ENCODE measurements at regions not wholly inside any gene's neighbourhood (a gene's known extent, or its start where the extent isn't known, plus 50 kb on each side); places are given as distances from the start of the nearest gene placed in this dataset.

DNA sequence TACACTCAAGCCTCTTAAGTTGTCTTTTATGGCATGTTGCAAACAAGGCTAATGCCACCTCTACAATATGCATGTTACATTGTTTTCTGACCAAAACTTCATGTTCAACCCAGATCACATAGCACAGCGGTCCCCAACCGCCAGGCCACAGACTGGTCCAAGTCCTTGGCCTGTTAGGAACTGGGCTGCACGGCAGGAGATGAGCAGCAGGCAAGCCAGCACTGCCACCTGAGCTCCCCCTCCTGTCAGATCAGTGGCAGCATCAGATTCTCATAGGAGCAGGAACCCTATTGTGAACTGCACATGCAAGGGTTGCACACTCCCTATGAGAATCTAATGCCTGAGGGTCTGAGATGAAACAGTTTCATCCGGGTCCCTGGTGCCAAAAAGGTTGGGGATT lies 324.8 kb upstream of the CHAC2 start:
- no peak for DNase-seq

DNA sequence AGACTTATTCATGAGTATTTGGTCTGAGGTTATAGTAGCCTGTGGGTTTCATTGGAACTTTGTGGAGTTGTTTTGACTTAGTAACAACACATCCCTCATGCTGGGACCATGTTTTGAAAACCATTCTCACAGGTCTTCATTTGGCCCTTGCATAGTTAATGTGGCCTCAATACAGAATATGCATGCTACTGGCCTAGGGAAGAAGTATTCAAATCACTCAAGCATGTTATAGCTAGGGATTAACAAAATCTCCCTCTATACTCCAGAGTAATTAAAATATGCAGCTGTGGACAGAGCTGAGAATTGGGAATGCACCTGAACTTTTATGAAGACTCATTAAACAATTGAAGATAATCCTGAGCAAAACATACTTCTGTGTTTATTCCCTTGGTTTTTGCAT lies 325.5 kb upstream of the CHAC2 start:
- no peak for DNase-seq

DNA sequence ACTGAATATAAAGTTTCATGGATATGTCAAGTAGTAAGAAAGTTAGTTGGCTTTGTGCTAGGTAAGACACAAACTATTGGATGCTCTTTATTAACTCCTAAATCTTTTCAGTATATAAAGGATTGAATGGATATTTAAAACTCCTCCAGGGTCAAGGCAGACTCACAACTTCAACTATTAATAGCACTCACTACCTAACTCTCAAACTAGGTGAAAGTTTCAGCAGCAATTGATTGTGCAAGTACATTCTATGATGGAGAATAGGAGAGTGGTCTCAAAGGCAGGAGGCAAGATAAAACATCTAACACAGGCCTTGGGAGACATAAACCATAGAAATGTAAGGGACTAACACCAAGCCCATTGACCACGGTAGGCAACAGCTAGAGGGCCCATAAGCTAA lies 328.9 kb upstream of the CHAC2 start:
- DNase-seq, result no peak

DNA sequence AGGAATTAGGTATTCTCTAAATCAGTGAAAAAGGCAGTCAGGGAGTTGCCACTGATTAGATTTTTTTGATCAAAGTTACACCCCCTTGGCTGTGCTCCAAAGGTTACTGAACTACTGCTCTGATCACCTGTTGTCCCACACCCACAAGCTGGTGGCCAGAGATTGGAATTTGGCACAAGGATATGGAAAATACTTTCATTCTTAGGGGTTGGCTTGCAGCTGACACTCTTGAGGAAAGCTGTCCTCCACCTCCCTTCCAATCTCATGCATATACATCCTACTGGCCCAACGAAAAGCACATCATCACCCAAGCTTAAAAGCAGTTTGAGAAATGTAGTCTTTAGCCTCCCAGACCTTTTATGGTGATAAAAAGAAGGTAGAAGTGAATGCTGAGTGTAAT lies 329.5 kb upstream of the CHAC2 start:
- DNase-seq, result no peak

DNA sequence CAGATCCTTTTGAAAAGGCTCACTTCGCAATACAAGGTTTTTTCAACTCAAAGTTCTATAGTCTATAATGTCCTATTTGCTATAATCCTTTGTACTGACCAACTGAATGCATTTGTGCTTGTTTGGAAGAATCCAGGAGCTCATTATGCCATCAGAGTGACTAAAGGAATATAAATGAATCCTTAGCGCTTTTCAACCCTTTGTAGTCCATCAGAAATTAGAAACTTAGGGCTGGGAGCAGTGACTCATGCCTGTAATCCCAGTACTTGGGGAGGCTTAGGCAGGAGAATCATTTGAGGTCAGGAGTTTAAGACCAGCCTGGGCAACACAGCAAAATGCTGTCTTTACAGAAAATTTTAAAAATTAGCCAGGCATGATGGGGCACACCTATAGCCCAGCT lies 330.2 kb upstream of the CHAC2 start:
- no peak for DNase-seq

DNA sequence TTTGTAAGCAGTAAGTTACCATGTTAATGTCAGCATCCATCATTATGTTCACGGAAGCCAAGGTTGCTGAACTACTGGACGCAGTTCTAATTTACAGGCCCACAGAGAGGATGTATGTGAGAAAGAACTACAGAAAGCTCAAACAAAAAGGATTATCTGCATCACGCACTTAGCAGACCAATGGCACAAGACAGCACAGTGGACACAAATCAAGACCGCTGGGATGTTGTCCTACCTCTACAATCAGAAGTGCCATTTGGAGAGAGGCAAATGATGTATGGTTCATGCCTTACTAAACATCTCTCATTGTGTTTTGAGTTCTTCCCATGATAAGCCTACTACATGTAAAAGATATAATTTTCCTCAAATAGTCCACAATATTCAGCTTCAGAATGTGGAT lies 330.7 kb upstream of the CHAC2 start:
- DNase-seq, result no peak

DNA sequence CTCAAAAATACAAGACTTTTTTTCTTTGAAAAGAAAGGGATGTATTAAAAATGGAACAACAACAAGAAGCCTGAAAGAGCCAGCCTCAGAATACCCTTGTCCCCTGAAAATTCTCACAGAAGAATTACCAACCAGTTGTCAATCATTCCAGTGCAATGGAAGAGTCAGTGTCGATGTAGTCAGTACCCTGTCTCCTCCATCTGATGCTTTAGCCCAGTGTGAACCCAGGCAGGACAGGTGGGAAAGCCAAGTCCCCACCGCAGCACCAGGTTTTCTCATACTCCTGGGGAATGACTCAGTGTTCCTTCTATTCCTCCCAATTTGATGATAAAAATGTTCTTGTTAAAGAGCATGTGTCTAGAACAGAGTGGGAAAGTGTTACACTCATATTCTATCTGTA lies 332.0 kb upstream of the CHAC2 start:
- DNase-seq, result no peak

DNA sequence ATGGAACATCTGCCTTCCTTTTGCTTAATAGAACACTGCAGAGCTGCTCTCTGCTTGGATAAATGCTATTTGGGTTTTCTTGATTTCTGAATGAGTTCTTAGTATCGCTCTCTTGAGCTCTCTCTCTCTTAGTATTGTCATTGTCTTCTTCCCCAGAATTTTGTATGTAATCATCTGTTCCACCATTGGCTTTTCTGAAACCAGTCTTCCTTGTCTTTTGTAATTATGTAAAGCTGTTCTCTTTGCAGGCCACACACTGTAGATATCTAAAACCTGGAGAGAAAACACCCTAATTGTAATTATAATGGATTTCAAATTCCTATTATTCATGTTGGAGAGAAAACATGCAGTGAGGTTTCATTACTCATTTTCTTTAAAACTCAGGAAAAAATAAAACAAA lies 333.1 kb upstream of the CHAC2 start:
- DNase-seq, result no peak

DNA sequence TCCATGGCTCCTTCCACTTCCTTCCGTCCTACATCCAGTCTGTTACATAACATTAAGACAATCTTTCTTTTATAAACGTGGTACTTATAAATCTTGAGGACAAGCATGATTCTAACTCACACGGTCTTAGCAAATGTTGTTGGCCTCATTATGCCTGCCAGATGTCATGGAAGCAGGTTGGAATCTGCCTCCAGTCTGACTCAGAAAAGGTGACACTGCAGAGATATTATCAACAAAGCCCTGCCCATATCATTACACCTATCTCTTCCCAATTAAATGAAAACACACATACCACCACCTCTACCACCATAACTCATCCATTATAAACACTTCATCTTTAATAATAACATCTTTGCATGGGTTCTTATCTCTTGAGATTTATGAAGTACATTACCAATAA lies 334.7 kb upstream of the CHAC2 start:
- DNase-seq, result no peak

DNA sequence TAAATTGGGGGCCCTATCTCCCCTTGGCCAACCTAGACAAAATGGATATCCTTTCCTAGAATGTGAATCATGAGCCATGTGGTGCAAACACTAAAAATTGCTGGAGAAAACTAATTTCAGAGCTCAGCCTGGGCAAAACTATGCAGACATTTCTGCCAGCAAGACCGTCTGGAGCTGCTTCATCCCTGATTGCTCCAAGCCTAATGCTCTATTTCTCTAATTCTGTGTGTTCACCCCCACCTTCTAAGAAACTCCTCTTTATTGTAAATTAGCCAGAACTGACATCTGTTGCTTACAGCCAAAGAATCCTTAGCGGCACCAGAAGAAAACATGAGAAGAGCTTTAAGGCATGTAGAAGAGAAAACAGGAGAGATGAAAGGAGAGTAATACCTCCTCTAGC lies 337.7 kb upstream of the CHAC2 start:
- no peak for DNase-seq

DNA sequence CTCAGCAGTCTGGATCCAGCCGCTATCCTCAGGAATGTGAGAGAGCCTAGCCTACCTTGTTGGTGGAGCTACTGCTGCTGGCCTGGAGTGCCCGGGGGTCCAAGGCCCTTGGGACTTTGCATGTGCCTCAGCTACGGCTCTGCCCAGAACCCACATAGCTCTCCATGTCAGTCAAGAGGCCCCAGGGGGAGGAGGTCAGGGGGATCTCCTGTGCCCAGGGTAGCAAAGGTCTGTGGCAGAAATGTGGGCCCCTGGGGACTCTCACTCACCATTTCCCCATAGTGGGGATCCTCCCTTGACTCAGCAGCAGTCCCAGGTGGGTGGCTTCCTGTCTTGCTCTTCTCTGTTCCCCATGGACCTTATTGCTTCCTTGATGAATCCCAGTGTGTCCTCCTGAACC lies 342.7 kb upstream of the CHAC2 start:
- no peak for DNase-seq

DNA sequence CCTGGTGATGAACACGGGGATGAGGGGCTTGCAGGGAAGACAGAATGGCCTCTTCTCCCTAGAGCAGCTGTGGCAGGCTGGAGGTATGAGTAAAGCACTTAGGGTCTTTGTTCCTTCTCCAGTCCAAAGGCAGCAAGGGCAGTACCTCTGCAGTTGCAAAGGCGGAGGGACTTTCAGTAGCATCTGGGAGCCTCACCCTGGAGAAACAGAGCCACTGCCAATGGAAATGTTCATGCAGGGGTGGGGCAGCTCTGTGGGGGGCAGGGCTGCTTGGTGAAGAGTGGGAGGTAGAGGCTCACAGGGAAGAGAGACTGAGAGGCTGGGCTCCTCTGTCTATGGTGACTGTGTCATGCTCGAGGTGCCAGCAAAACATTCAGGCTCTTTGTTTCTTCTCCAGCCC lies 344.1 kb upstream of the CHAC2 start:
- no peak for DNase-seq

DNA sequence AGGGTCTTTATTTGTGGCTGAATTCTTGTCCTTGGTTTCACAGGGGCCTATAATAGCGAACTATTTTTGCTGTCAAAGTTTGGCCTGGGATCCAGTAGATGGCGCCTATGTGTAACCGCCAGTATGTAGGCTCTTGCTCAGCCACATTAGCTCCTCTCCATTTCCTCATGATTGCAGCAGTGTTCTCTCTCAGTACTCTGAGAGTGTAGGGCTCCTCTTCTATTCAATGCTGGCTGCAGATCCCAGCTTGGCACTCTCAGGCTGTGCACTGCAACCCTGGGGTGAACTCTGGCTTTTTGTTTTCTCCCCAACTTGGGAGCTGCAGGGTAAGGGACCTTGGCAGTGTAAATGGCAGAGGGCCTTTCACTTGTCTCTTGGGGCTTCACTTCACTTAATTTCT lies 344.6 kb upstream of the CHAC2 start:
- DNase-seq, result no peak

DNA sequence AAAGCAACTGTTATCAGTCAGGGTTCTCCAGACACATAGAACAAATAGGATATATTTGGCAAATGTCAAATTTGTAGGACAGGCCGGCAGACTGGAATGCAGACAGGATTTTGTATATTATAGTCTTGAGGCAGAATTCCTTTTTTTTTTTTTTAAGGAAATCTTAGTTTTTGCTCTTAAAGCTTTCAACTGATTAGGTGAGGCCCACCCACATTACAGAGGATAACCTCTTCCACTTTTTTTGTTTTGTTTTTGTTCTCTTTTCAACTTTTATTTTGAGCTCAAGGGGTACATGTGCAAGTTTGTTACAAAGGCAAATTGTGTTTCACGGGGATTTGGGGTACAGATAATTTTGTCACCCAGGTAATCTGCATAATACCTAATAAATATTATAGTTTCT lies 350.2 kb upstream of the CHAC2 start:
- no peak for DNase-seq

DNA sequence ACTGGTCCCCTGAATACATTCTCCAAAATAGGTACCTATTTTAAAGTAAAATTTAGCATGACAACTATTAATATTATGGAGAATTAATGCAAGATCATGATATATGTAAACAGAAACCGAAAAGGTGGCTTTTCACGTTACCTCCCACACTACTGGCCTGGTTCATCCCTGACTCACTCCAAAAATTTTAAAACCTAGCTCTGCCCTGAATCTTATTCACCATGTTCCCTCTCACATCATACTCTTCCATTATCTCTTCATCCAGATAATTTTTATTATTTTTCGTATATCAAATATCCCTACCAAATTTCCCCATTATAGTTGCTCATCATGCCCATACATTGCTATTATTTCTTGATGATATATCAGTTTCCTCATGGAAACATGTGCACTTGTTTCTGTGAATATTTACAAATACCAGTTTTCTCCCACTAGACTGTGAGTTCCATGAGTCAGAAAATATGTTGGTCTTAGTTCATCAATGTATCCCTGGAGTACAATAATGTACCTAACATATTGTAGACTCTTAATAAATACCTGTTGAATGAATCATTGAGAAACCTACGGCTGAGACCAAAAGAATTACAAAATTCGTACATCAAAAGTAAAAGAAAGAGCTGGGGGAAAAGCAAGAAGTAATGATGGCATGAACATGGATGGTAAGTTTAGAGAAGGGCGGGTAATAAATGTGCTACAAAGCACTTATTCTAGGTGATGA lies 360.1 kb upstream of the CHAC2 start:
- no peak for DNase-seq

DNA sequence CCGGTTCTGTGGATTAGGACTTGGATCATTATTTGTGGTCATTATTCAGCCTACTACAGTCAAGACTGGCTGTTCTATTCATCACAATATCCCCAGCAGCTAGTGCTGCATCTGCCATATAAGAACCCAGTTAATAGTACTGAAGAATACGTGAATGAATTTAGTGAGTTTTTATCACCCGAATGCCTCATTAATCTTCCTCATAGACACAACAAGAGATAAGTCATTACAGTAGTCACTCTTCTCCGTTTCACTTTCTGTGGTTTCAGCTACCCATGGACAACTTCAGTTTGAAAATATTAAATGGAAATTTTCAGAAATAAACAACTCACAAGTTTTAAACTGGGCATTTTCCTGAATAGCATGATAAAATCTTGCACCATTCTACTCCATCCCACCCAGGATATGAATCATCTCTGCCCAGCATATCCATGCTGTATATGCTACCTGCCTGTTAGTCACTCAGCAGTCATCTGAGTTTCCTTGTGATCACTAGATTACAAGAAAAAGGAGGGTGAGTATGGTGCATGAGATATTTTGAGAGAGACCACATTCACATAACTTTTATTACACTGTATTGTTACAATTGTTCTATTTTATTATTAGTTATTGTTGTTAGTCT lies 363.7 kb upstream of the CHAC2 start:
- DNase-seq, result no peak

DNA sequence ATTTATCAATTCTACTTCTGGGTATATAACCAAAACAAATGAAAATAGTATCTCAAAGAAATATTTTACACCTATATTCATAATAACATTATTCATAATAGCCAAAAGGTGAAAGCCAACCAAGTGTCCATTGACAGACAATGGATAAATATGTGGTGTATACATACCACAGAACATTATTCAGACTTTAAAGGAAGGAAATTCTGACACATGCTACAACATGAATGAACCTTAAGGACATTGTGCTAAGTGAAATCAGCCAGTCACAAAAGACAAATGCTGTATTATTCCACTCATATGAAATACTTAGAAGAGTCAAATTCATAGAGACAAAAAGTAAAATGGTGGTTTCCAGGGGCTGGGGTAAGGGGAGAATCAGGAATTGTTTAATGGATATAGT lies 370.5 kb upstream of the CHAC2 start:
- no peak for DNase-seq

DNA sequence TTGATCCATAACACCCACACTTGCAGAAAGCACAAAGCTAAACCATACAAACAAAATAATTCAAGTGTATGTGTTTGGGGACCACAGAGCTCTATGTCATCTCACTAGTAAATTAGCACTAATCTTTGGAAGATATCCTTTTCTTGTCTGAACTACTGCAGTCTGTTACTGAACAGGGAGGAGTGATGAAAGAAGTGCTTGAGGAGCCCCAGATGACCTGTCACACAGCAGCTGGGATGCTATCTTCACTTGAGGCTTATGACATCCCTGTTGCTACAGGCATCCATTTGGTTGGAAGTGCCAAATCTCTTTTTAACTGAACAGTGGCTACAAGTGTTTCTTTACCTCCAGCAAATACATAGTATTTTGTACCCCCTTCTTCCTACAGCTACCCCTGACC lies 386.3 kb upstream of the CHAC2 start:
- DNase-seq, result no peak

DNA sequence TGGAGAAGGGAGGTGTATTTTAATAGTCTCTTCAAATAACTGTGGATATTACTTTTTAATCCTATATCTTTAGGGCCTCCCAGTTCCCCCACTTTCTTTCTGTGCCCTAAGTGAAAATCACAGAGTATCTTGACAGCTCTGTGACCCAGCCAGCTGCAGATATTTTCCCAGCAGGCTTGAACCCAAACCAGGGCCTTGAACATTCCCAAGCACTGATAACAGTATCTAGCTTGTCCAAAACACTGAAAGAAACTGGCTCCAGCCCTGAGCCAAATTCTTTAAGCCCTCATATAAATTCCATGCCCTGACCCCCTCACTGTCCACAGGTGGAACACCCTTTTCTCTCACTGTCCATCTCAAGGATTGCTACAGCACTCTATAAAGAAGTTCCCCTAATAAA lies 388.1 kb upstream of the CHAC2 start:
- no peak for DNase-seq

DNA sequence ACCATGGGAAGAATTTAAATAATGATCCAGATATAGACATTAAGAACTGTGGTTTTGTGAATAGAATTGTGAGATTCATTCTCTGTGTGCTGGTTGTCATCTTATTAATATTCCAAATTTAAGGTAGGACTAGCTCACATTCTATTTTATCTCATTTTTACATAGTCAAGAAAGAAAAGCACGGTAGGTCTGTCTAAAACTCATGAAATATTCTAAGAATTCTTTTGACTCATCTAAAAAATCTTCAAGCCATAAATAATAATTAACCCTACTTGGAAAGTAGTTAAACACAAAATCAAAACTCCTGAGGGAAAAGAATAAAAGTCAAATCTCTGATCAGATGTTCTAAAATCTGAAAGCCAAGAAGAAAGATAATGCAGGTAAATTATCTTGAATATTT lies 388.8 kb upstream of the CHAC2 start:
- no peak for DNase-seq

DNA sequence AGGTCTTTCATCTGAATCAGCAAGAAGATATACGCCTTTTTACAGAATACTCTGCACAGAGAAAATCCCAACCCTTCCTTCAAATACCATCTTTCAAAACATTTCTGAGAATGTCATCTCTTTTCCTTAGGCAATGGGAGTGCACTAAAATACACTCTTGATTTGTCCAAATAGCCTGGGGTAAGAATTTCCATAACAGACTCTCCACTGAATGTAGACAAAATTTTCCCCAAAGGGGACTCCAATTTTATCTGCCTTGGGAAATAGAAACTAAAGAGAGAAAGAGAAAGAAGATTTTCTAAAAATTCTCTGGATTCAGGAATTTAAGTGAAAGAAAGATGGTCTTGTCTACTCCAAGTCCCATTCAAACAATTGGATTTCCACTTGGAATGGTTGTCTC lies 394.5 kb upstream of the CHAC2 start:
- DNase-seq, result no peak

DNA sequence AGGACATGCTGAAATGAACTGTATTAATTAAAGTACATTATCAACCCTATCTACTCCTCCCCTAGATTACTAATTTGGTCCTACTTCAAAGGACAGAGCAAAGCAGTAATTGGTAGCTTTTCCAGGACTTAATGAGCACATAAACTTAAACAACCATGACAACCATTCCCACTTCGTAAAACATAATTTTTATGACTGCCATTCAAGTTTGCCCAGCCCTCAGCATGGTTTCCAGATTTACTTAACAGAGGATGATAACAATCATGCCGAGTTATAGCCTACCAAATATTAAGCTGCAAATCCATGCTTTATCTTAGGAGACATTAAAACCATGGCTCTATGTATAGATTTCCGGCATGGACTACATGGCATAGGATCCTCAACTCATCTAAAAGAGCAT lies 401.1 kb upstream of the CHAC2 start:
- no peak for DNase-seq

DNA sequence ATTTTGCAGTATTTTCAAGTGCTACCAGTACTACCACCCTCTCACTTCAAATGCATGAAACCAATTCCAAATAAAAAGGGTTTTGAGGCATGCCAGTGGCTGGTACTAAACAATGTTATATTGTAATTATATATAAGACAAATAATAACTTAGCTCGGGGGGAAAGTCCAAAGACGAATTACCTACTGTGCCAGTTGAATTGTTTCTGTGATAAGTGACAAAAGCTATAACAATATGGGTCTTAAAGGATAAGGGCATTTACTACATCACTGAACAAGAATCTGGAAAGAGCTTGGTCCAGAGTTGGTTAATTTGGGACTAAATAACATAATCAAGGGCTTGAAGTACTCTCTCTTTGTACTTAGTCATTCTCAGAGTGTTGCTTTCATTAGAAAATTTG lies 404.7 kb upstream of the CHAC2 start:
- DNase-seq, result no peak

DNA sequence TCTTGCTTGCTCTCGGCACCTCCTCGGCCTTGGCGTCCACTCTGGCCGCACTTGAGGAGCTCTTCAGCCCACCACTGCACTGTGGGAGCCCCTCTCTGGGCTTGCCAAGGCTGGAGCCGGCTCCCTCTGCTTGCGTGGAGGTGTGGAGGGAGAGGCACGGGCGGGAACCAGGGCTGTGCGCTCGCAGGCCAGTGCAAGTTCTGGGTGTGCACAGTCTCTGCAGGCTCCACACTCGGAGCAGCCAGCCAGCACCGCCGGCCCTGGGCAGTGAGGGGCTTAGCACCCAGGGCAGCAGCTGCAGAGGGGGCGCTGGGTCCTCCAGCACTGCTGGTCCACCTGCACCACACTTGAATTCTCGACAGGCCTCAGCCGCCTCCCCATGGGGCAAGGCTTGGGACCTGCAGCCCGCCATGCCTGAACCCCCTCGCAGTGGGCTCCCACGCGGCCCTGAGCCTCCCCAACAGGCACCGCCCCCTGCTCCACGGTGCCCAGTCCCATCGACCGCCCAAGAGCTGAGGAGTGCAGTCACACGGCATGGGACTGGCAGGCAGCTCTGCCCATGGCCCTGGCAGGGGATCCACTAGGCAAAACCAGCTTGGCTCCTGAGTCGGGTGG lies 411.2 kb upstream of the CHAC2 start:
- DNase-seq, result no peak

All from cerebellar nuclear complex (tissue), 1 donor.